Amygdala (tissue), 56 donors: ENCODE measurements at regions not wholly inside any gene's neighbourhood (a gene's known extent, or its start where the extent isn't known, plus 50 kb on each side); places are given as distances from the start of the nearest gene placed in this dataset.
"Not testable (repeated sequence)": the region's sequence is repeated elsewhere in the genome, so short reads cannot be mapped to it uniquely, and the experiment has no call there.

Source experiments
- DNase-seq, 56 donors: peaks; one replicate each; lab custom pipeline; 2025; lab: John Stamatoyannopoulos, UW

DNA sequence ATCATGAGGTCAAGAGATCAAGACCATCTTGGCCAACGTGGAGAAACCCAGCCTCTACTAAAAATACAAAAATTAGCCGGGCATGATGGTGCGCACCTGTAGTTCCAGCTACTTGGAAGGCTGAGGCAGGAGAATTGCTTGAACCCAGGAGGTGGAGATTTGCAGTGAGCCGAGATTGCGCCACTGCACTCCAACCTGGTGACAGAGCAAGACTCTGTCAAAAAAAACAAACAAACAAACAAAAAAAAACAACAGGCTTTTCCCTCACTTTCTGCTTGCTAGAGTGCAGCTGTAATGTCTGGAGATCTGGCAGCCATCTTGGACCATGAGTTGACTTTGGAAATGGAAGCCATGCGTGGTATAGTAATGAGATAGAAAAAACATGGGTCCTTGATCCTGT is 101.1 kb upstream of the SHB start:
- not testable (repeated sequence) for DNase-seq

GRCh38 chr9:38166501-38166900 is 97.5 kb upstream of the SHB start:
- DNase-seq = no peak

GRCh38 chr9:38164659-38165221 is 95.7 kb upstream of the SHB start:
- DNase-seq = no peak

GRCh38 chr9:38163518-38163917 is 94.5 kb upstream of the SHB start:
- no peak for DNase-seq

DNA sequence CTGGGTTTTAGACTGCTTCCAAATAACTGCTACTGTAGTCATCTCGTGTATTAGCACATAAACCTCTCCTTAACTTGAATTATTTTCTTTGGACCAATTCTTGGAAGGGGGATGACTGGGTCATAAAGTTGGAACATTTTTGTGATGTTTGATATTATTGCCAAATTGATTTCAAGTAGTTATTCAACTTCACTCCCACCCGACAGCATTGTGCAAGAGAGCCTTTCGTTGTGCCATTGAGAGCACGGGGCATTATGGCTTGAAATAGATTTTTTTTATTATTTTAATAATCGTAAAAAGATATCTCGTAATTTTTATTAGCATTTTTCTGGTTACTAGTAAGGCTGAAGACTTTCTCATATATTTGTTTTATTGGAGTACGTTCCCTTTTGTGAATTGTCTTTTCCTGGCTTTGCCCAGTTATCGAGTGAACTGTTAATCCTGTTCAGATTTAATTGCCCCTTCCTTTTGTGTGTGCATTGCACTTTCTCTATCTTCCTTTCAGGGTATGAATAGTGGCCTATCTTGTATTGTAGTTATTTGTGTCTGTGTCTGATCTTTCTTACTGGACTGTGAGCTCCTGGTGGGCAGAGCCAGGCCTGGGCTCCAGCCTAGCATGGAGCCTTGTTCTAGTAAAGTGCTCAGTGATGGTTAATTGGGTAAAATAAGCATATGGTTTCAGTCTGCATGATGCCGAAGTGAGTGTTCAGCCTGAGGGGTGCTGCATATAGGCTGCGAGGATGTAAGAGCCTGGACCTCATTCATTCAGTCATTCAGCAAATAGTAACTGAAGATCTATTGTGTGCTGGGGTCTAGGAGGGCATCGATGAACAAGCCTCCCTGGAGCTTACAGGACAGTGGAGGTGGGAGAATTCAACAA is 93.5 kb upstream of the SHB start:
- no peak for DNase-seq

DNA sequence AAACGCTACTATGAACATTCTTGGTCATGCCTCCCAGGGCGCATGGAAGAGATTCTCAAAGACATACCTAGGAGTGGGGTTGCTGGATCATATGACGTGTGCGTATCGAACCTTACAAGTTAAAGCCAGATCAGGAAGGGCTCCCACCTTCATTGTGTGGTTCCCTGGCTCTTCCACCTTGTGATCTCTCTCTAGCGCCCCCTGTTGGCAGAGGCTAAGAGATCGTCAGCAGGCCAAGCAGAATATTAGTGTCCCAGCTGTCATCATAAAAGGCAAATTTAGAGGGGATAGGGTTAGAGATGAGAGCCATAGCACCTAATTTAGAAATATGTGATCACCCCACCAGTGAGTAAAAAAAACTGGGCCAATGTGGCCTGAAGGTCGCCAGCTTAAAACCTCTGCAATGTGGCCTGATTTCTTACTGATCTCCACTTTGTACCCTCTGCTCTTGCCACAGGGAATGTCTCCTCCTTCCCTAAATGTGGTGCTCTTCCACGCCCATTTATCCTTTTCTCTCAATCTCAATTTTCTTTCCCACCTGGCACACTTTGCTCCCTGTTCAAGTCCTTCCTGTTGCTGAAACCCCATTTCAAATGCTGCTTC is 91.7 kb upstream of the SHB start:
- DNase-seq = peak in 17 of 56 donors; percentile 4 to 52 (median 11)

DNA sequence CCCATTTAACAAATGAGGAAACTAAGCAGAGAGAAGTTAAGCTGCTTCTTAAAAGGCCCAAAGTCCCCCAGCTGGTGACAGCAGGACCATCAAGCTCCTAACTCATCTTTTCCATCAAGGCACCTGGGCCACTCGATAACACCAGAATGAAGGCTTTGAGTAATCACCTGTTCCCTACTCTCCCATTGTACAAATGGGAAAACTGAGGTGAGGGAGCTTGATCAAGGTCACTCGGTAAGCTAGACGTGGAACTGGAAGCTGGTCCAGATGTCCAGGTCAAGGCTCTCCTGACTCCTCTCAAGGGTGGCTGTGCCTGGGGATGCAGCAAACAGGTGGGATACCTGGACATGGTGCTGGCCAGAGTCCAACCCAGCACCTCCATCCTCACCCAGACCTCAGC is 90.6 kb upstream of the SHB start:
- DNase-seq = no peak

- no peak for DNase-seq
These were observed 89.6 kb upstream of the SHB start for GRCh38 chr9:38158628-38159027.

DNA sequence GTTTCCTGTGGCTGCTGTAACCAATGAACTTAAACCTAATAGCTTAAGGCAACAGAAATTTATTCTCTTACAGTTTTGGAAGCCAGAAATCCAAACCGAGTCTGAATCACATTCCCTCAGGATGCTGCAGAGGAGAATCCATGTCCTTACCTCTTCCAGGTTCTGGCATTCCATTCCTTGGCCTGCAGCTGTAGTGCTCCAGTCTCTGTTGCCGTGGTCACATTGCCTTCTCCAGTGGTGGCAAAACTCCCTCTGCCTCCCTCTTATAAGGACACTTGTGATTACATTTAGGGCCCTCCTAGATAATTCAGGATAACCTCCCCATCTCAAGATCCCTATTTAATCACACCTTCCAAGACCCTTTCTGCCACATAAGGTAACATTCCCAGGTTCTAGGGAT is 88.7 kb upstream of the SHB start:
- DNase-seq = no peak

- no peak for DNase-seq
These were observed 85.7 kb upstream of the SHB start for GRCh38 chr9:38154501-38155421.

GRCh38 chr9:38153910-38154291 is 84.9 kb upstream of the SHB start:
- DNase-seq = no peak

DNA sequence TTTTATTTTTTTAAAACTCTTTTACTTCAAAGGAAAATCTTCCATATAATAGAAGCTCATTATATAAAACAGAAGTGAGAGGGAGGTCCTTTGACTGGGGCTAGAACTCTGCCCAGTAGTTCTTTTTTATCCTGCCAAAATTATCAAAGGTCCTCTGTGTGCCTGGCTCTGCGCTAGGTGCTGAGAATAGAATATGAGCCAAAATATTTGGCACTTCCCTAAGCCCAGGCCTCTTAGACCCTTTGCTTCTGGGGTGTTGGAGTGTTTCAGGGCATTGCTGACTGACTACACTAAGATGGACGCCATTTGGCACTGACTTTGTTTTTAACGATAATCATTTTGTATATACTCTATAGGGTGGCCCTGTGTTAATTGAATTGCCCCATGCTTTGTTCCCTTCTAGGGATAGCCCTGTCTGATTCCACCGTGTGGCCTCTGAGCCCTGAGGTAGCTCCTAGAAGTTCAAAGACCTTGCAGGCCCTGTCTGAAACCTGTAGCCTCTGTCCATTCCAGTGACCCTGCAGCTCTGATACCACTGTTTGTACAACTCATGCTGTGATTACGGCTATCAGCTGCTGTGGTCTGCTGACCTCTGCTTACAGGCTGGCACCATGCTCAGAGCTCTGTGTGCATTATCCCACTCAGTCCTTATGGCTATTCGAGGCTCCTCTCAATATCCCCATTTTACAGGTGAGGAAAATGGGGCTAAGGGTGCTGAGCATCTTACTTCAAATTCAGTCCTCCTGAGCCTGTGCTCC is 84.3 kb upstream of the SHB start:
- peak in 3 of 56 donors; percentile 2 to 19 (median 11) for DNase-seq

- no peak for DNase-seq
These were observed 80.6 kb upstream of the SHB start for GRCh38 chr9:38149647-38150046.

- DNase-seq = no peak
These were observed 77.8 kb upstream of the SHB start for GRCh38 chr9:38146844-38147243.

GRCh38 chr9:38145526-38146053 is 76.6 kb upstream of the SHB start:
- DNase-seq = no peak

GRCh38 chr9:38144421-38144820 is 75.4 kb upstream of the SHB start:
- DNase-seq = no peak

DNA sequence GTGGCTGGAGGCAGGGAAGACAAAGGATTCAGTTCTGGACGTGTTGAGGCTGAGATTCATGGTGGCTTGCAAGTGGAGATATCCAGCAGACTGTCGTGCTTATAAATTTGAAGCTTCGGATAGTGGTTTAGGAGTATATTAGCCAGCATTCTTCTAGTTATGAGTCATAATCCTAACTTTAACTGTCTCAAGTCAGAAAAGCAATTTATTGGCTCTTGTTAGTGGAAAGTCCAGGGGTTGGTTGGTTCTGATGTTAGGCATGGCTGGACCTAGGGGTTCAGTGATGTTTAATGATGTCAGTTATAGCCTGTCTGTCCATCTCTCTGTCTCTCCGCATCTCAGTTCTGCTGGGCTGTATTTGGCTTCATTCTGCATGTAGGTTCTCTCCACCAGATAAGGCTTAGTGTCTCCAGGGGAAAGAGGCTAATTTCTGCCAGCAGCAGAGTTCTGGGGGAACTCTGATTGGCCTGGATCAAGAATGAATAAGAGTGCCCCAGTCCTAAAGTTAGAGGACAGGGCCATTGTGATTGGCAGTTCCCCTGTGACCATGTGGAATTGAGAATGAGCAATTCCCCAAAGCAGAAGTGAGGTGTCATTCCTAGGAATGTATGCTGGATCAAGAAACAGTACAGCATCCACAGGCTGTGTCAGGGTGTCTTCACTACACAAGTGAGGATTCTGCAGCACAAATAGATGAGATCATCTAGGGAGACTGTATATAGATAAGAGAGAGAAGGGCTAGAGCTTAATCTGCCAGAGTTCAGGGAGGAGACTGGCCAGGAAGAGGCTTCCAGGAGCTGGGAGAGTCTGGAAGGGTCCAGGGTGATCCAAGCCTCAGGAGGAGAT is 72.9 kb upstream of the SHB start:
- DNase-seq = no peak

DNA sequence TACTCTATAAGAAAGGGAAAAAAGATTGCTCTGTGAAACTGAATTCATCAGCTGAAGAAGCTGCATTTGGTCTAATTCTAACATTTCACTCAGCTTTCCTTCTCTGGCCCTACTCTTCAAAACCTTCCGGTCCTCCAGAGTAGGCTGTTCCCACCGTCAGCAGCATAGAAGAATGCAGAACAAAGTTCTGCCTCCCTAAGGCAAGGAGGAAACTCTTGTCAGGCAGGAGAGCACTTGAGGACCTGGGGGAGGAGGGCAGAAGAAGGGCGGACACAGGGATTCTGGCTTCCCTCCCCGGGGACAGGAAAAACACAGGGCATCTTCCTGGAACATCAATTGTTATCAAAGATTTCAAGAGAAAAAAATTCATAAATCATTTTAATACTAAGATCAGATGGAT is 69.2 kb upstream of the SHB start:
- no peak for DNase-seq

DNA sequence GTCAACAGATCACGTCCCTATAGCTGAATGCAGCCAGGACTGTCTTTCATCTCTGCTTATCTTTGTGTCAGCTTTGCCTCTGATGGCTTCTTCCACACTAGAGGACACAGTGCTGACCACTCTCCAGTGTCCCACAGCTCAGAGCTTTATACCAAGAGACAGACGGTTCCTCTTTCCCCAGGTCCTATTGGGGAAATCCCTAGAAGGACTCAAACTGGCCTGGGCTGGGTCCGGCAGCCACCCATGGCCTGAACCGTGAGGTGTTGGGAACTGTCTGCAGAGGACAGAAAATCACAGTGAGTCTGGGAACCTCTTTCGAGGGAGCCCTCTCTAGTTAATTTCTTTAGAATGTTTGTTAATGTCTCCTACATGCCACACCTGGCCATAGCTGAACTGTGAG is 68.3 kb upstream of the SHB start:
- DNase-seq = no peak
